HG02642 (cell line): ENCODE measurements at regions not wholly inside any gene's neighbourhood (a gene's known extent, or its start where the extent isn't known, plus 50 kb on each side); places are given as distances from the start of the nearest gene placed in this dataset.

Experiments
- ATAC-seq: cut with Tn5 transposase; IDR thresholded peaks from one replicate; pipeline ENCODE4 v1.9.1; 2021; ENCODE audit warnings: mild to moderate bottlenecking; ENCODE audit not compliant: unreplicated experiment, poor library complexity

DNA sequence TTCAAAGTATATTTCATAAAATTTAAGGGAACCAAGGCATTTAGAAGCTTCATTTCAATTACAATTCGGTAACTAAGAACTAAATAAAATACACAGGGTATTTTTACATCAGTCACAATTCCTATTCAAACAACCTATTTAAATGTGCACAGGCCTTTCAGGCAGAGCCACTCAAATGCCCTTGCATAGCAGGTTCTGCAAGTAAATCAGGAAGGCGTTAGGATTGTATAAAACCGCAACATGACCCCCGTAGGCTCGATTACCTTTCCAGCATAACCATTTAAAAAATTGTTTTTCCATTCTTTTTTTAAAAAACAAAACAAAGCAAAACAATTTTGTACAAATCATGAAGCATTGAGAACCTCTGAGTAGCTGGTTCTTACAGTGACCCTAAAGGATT, 289.9 kb upstream of the SP8 start:
- ATAC-seq, result no peak

DNA sequence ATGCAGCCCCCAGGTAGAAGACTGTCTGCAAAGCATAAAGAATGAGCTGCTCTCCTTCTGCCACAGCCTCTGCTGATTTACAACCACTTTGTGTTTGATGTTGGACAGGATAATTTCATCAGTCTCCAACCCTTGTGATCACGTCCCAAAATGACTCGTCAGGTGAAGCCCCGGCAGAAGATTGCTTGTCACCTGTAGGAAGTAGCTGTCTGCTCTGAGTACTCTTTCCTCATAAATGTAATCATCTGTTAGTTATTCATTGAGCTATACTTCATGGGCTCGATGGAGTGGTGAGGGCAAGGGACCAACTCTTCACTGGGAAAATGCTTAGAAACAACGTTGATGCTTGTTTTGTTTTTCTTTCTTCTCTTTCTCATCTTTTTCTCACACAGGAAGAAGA, 290.9 kb upstream of the SP8 start:
- no peak for ATAC-seq

DNA sequence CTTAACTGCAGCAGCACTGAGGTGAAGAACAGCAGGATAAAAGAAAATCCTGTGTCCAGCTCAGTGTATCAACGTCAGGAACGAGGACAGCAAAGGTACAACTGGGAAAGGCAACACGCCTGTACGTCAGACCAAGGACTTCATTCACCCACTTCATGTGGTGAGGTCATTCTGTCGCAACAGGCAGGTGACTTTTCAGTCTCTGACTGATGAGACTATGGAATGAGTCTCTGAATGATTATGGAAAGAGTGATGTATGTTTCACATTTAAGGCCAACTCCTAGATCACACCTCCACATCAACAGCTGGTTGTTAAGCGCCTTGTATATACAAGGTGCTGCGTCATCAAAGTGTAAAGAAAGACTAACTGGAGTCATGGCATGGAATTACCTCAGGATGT, 297.6 kb upstream of the SP8 start:
- no peak for ATAC-seq

DNA sequence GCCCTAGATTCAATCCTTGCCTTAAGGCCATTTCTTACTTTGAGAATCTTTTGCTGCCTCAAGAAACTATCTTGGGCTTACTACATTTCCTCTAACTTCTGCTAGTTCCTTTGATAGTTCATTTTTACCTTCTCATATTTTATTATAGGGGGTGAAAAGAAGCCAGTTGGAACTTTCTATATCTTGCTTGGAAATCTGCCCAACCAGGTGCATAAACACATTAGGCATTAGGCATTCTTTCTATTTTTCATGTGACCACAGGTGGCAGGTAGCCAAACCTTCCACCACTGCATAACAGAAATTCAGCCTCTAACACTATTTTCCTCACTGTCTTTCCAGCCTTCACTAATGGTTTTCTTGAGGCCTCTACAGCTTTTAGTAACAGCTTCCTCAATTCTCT, 300.0 kb upstream of the SP8 start:
- no peak for ATAC-seq

DNA sequence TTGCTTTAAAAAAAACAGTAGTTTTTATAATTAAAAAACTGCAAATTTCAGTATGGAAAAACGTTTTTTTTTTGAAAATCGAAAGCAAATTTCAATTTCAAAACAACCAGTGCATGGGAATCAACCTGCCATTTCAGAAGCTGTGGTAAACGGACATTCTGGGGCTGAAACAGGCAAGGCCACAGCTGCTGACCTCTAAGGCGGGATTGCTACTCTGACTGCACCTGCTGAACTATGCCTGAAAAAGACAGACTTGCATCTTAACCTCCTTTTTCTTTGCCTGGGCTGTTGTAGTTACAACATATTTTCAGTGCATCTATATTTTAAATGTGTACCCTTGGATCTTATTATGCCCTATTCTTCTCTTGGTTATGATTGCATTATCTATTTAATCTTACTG, 303.0 kb upstream of the SP8 start:
- no peak for ATAC-seq

DNA sequence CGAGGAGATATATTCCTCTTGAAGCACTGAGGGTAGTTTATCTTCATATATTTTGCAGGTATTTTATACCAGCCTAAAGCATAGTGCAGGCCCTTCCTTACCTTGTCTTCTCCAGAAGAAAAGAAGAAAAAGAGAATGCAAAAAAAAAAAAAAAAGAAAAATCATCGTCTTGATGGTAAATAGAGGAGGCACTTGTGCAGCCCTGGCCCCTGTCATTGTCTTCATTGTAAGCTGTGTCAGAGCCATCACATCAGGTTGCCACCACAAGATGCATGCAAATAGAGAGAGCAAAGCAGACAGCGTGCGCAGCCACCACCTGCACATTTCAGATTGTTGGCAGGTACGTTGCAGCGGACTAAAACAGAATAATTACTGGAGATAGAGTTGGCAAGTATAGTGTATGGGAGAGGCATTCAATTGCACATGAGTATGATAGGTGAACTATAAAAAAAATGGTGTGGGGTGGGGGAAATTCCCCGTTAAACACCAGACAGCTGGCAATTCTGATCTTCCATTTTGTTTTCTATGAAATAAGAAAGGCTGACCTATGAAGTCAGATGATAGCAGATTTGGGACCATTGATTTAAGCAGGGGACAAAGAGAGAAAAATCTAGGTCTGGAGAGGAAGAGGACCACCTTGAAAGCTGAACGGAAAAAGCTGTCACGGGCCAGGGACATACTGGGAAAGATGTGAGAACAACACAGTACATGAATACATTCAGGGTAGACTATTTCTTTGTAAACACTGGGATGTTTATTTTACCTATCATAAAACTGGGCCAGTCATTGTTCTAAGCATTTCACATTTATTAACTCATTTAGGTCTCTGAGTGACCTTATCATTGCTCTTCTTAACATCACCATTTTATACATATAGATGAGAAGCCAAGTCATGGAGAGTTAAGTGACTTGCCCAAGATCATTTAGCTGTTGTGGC, 306.3 kb upstream of the SP8 start:
- no peak for ATAC-seq

DNA sequence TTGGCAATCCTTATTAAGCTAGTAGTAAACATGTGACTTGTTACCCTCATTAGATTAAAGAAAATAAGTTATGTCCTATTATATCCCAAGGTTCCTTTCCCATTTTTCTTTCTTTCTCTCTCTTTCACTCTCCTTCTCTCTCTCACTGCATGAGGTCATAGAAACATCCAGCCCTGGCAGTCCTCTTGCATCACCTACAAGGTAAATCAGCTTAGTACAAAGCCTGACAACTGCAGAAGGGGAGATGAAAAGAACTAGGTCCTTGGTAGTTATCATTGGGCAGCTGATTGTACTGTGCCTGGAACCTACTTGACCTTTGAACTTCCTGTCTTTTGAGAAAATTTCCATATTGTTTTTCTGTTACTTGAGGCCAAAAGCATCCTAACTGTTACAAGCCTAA, 307.9 kb upstream of the SP8 start:
- ATAC-seq, result no peak

DNA sequence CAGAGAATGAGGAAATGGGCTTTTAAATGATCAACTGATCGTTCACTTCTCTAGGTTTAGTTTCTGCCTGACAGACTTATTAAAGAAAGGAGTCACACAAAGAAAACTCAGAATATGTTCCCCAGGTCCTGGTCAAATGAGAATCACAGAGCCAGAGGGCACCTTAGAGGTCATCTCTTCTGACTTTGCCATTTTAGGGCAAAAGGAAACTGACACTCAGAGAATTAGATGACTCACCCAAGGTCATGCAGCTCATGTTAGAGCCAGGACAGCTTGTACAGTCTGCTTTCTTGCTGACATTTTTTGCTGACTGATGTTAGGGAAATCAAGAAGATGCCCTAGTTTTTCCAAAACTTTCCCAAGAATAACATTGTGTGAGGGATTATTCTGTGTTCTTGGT, 312.7 kb upstream of the SP8 start:
- ATAC-seq, result no peak

DNA sequence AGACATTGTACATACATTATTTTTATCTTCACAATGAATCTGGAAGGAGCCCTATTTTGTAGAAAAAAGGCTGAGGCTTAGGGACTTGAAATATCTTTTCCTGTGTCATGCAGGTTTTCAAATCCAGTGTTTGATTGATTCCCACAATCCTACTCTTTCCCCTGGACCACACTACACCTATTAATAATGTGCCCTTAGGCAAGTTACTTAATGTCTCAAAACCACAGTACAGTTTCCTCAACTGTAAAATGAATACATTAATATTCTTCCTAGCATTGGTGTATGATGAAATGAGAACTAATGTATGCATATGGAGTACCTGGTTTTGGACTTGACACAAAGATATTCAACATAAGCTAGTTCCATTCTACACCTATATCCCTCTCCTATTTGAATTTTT, 313.3 kb upstream of the SP8 start:
- no peak for ATAC-seq

DNA sequence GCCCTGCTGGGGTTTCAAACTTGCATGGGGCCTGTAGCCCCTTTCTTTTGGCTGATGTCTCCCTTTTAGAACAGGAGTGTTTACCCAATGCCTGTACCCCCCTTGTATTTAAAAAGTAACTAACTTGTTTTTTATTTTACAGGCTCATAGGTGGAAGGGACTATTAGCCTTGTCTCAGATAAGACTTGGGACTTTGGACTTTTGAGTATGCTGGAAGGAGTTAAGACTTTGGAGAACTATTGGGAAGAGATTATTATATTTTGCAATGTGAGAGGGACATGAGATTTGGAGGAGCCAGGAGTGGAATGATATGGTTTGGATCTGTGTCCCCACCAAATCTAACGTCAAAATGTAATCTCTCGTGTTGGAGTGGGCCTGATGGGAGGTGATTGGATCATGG, 314.9 kb upstream of the SP8 start:
- no peak for ATAC-seq

DNA sequence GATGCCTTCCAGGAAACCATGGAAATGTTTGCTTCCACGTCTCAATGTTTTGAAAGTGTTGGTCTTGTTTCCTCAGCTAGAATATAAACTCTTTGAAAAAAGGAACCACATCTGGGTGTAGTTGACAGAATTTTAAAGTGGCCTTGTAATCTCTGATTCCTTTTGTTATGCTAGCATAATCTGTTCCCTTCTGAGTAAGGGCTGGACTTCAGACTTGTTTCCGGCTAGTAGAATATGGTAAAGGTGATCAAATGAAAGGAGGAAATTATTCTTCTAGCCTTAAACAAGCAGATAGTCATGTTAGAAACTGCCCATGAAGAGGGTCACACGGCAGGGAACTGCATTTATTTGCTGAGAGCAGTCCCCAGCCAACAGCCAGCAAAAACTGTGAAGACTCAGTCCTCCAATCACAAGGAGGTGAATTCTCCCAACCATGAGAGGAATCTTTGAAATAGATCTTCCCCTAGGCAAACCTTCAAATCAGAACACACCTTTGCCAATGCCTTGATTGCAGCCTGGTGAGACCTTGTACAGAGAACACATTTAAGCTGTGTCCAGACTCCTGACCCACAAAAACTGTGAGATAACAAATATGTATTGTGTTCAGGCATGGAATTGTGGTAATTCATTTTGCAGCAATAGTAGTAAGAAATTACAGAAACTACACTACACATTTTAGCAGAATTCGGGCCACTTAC, 316.9 kb upstream of the SP8 start:
- no peak for ATAC-seq

DNA sequence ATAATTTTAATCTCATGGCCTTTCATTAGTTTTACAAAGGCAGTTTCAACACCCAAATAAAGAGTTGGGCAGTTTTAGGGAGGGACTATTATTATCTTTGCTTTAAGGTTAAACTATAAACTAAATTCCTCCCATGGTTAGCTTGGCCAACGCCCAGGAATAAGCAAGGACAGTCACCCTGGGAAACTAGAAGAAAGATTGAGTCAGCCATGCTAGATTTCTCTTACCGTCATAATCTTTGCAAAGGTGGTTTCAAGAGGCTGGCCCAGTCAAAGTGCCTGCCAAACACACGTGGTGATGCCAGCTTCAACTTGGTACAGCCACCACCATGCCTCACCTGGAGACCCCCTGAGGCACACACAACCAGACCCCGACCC, 317.4 kb upstream of the SP8 start:
- no peak for ATAC-seq

DNA sequence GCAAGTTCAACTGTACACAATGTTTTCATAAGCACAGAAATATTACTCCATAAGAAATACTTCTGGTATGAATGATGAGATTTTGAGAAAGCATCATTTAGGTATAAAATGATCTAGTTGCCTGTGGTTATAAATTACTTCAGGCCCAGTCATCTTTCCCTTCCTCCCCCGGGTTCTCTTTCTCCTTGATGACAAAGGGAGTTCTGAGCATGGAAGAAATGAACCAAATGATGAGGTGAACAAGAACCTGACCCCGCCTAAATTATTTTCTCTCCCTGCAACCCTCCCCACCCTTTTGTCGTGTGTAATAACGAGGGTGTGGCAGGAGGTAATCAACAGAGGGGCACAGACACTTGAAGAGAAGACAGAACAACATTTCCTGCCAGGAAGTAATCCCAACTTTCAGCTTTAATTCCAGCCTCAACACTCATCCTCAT, 319.6 kb upstream of the SP8 start:
- no peak for ATAC-seq

DNA sequence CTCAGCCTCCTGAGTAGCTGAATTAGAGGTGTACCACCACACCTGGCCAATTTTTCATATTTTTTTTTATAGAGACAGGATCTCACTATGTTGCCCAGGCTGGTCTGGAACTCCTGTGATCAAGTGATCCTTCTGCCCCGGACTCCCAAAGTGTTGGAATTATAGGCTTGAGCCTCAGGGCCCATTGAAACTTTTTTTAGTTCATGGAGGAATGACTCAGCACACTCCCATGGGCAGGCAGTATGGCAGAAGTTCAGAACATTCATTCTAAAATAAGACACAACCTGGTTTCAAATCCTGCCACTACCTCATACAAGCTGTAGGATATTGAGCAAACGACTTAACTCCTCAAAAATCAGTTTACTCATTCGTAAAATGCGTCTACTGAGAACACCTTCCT, 320.4 kb upstream of the SP8 start:
- ATAC-seq, result no peak

DNA sequence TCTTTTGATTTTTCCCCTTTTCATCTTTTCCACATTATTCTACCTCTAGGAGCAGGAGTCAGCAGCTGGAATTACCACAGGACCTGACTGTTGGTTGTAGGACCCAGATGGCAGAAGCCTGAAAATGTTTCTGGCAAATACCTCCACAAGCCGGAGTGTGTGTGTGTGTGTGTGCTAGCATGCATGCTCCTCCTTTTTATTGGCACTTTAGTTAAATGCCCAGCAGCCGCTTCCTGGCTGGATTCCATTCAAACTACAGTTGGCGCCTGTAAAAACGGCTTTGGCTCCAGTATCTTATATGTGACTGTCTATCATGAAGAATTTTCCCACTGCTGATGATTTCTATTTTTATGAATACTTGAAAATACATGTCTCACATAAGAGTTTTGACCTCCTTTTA, 319.7 kb upstream of the SP4 start:
- no peak for ATAC-seq

DNA sequence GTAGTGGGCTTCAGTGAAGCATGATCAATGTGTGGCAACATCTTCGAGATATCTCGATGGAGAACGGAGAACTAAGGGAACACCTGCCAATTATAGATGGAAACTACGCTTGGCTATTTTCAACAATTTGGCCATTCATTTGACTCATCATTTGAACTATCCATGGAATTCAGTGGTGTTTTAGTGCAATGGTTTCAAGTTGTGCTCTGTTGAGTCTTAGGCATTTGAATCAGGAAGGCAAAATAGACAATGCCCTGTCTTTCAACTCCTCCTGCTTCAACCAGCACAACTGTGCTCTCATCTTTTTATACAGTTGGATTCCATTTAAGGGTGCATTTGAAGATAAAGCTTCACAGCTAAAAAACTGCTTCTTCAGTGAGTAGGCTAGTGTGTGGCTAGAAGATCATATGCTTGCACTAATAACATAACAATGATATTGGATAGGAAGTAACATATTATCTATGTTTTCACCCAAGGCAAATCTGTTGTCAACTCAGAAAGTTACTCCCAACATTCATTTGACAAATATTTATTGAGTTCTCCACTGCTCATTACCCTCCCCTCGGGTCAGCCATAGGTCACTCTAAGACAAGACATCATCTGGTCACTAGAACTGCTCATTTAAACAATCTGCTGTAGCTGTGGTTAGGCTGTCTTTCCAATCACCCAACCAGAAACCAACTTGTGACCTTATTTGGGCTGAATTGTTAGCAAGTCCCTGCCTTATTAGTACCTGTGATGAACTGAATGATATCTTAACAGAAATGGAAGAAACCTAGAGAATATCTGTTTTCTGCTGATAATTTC, 314.1 kb upstream of the SP4 start:
- ATAC-seq, result no peak

DNA sequence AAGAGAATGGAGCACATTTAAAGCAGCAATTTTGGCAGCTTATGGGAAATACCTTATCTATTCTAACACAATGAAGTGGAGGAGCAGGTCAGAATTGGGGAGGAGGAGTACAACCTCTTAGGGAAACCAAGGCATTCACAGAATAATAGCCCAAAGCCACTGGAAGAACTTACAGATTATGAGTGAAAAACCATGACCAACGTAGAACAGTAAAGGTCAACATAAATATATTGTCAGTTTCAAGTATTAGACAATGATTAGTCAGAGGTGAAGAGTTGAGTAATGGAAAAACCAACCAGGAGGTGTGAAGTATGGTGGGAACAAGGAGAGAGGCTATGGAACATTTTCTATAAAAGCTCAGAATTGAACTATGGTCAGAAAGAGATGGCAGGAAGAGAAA, 304.3 kb upstream of the SP4 start:
- ATAC-seq, result no peak

DNA sequence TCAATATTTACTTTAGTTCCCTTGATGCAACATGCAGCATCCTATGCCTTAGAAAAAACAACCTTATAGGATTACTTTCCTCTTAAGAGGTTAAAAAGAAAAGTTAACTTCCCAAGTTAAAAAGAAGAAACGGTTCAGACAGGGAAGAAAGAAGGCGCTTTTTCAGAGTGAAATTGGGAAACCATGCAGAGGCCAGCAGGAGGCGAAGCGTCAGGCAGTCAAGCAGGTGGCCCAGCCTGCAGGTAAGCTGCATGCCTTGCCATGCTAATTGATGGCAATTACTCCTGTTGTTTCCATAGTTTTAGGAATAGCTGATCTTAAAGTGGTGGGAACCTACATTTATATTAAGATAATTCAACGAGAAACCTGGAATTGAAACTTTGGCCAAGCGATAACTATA, 302.6 kb upstream of the SP4 start:
- no peak for ATAC-seq

DNA sequence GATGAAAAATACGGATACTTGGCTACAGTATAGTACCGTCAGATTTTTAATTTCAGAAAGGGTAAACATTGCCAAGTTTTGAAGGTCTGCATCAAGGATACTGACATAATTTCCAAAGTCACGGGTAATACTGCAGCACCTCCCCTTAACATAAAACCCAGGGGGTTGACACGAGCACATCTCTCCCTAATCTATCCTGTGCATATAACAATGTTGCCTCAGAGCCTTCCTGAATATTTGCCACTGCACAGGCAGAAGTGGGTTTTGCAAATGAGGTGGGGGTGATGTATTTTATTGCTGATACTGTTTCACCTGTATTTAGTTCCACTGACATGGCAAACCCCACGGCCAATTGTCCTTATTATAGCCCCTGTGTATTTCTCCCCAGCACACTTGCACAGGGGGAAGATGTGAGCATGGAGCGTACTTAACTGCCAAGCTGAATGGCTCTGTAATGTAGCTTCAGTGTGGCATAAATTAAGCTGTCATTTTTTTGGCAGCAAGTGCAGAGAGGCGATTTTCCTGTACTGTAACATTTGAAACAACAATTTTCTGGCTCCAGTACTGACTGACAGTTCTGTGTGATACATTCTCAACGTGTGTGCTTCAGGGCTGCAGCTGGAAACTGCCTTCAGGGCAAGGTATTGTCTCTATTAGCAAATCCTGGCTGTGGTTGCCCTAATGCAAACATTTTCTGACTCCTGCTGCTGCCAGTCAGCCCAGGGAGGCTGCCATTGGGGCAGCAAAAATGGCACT, 299.6 kb upstream of the SP4 start:
- ATAC-seq, result no peak

DNA sequence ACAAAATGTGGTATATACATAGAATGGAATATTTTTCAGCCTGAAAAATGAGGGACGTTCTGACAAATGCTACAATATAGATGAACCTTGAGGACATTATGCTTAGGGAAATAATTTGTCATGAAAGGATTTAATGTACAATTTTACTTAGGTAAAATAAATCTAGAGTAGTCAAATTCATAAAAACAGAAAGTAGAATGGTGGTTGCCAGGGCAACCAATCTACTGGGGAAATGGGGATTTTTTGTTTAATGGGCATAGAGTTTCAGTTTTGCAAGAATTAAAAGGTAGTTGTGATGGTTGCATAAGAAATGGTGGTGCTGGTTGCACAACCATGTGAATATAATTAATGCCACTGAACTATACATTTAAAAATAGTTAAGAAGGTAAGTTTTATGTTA, 296.0 kb upstream of the SP4 start:
- no peak for ATAC-seq
